H1 (cell line): ENCODE measurements at regions not wholly inside any gene's neighbourhood (a gene's known extent, or its start where the extent isn't known, plus 50 kb on each side); places are given as distances from the start of the nearest gene placed in this dataset.

ENCODE experiments used
- ASH2L ChIP-seq: fragments of 200-600, 300-600 bp; sonication (generic); IDR thresholded peaks from one replicate; pipeline ENCODE4 v1.7.1; 2017; ENCODE audit warnings: low read length
- KDM1A ChIP-seq: fragments of 200-600, 300-600 bp; sonication (generic); IDR thresholded peaks from 2 replicates; pipeline ENCODE4 v1.7.1; 2016; ENCODE audit warnings: mild to moderate bottlenecking, low read length, borderline replicate concordance
- MAFK ChIP-seq: IDR thresholded peaks from 2 replicates; pipeline ENCODE4 v1.6.1; 2012; ENCODE audit warnings: low read depth, mild to moderate bottlenecking, improper control_type of control experiment, low read length
- SP2 ChIP-seq: IDR thresholded peaks from 2 replicates; pipeline ENCODE4 v1.6.1; 2012; ENCODE audit warnings: mild to moderate bottlenecking, low read length, inconsistent platforms
- USF2 ChIP-seq: IDR thresholded peaks from 2 replicates; pipeline ENCODE4 v1.6.1; 2011; ENCODE audit warnings: low read length, improper control_type of control experiment

- no peak for TF ChIP-seq KDM1A
- no peak for TF ChIP-seq ASH2L
- no peak for TF ChIP-seq MAFK
- TF ChIP-seq USF2, result no peak
- TF ChIP-seq SP2, result no peak
Measured at GRCh38 chr13:33968520-33969507, 150.9 kb downstream of the RFC3 start (continued).
